BLaER1 (cell line): ENCODE measurements at regions not wholly inside any gene's neighbourhood (a gene's known extent, or its start where the extent isn't known, plus 50 kb on each side); places are given as distances from the start of the nearest gene placed in this dataset.

ENCODE experiments used
- H3K27ac ChIP-seq: shearing (Covaris generic); formaldehyde crosslinking; 2 replicates; pipeline ENCODE4 v1.8.1; 2022
- H3K27me3 ChIP-seq: shearing (Covaris generic); formaldehyde crosslinking; 2 replicates; pipeline ENCODE4 v1.8.1; 2022
- H3K36me3 ChIP-seq: shearing (Covaris generic); formaldehyde crosslinking; 2 replicates; pipeline ENCODE4 v1.8.1; 2022
- H3K4me1 ChIP-seq: shearing (Covaris generic); formaldehyde crosslinking; 2 replicates; pipeline ENCODE4 v1.8.1; 2022
- H3K4me2 ChIP-seq: shearing (Covaris generic); formaldehyde crosslinking; 2 replicates; pipeline ENCODE4 v1.8.1; 2022
- H3K4me3 ChIP-seq: shearing (Covaris generic); formaldehyde crosslinking; 2 replicates; pipeline ENCODE4 v1.8.1; 2022
- H3K9ac ChIP-seq: shearing (Covaris generic); formaldehyde crosslinking; 2 replicates; pipeline ENCODE4 v1.8.1; 2022
- H3K9me3 ChIP-seq: shearing (Covaris generic); formaldehyde crosslinking; 2 replicates; pipeline ENCODE4 v1.8.1; 2022
- H4K20me1 ChIP-seq: shearing (Covaris generic); formaldehyde crosslinking; 2 replicates; pipeline ENCODE4 v1.8.1; 2022
- Cebpa-rat ChIP-seq: shearing (Covaris generic); IDR thresholded peaks from 2 replicates; pipeline ENCODE4 v1.8.1; 2022

GRCh38 chr16:5509336-5509735 lies 411.7 kb upstream of the EEF2KMT start:
- Histone ChIP-seq H3K4me3 (no peak overlapping the region), H3K4me1 (no peaks in the 10 kb centered on the region), H3K27ac (no peak overlapping the region), H3K4me2 (no peak overlapping the region), H3K9me3 (no peaks in the 10 kb centered on the region), H4K20me1 (no peaks in the 10 kb centered on the region; the same call in 1 of the 2 replicates), H3K36me3 (no peaks in the 10 kb centered on the region), H3K9ac (no peak overlapping the region), H3K27me3 (no peaks in the 10 kb centered on the region)
- no peak for TF ChIP-seq Cebpa-rat

GRCh38 chr16:5508371-5508770 lies 410.8 kb upstream of the EEF2KMT start:
- Histone ChIP-seq H3K4me1 (no peaks in the 10 kb centered on the region), H4K20me1 (no peaks in the 10 kb centered on the region; the same call in 1 of the 2 replicates), H3K9me3 (no peaks in the 10 kb centered on the region), H3K9ac (no peak overlapping the region), H3K4me3 (no peak overlapping the region), H3K36me3 (no peaks in the 10 kb centered on the region), H3K4me2 (no peak overlapping the region), H3K27me3 (no peaks in the 10 kb centered on the region), H3K27ac (no peak overlapping the region)
- no peak for TF ChIP-seq Cebpa-rat

- H3K4me2 ChIP-seq: no peak overlapping the region
- TF ChIP-seq Cebpa-rat: no peak
- no peak overlapping the region for H3K4me3 ChIP-seq
- H3K36me3 ChIP-seq: no peaks in the 10 kb centered on the region
- H3K9ac ChIP-seq: no peak overlapping the region
- H3K27ac ChIP-seq: no peak overlapping the region
- no peaks in the 10 kb centered on the region for H3K27me3 ChIP-seq
- no peaks in the 10 kb centered on the region for H3K9me3 ChIP-seq
- H3K4me1 ChIP-seq: no peaks in the 10 kb centered on the region
- H4K20me1 ChIP-seq: no peaks in the 10 kb centered on the region; the same call in 1 of the 2 replicates
Measured at GRCh38 chr16:5506021-5506420, 408.4 kb upstream of the EEF2KMT start.

- H3K4me3 ChIP-seq: no peak overlapping the region
Measured at GRCh38 chr16:5505091-5505887, 407.7 kb upstream of the EEF2KMT start.

GRCh38 chr16:5504064-5504781 lies 406.6 kb upstream of the EEF2KMT start:
- no peaks in the 10 kb centered on the region for H3K27me3 ChIP-seq
- no peaks in the 10 kb centered on the region for H3K4me1 ChIP-seq
- H3K9ac ChIP-seq: no peak overlapping the region
- no peak overlapping the region for H3K27ac ChIP-seq
- H3K9me3 ChIP-seq: no peaks in the 10 kb centered on the region
- H3K36me3 ChIP-seq: no peaks in the 10 kb centered on the region
- H4K20me1 ChIP-seq: no peaks in the 10 kb centered on the region; the same call in 1 of the 2 replicates
- no peak overlapping the region for H3K4me3 ChIP-seq
- no peak for TF ChIP-seq Cebpa-rat
- H3K4me2 ChIP-seq: no peak overlapping the region

More at GRCh38 chr16:5505091-5505887, 407.7 kb upstream of the EEF2KMT start:
- Histone ChIP-seq H3K9ac (no peak overlapping the region), H3K27me3 (no peaks in the 10 kb centered on the region), H3K27ac (no peak overlapping the region), H3K36me3 (no peaks in the 10 kb centered on the region), H3K9me3 (no peaks in the 10 kb centered on the region), H3K4me1 (no peaks in the 10 kb centered on the region), H4K20me1 (no peaks in the 10 kb centered on the region; the same call in 1 of the 2 replicates), H3K4me2 (no peak overlapping the region)
- TF ChIP-seq Cebpa-rat: no peak

GRCh38 chr16:5502944-5503343 lies 405.3 kb upstream of the EEF2KMT start:
- no peaks in the 10 kb centered on the region for H3K4me1 ChIP-seq
- H3K9ac ChIP-seq: no peak overlapping the region
- H4K20me1 ChIP-seq: no peaks in the 10 kb centered on the region; the same call in 1 of the 2 replicates
- TF ChIP-seq Cebpa-rat: no peak
- no peak overlapping the region for H3K4me3 ChIP-seq
- H3K9me3 ChIP-seq: no peaks in the 10 kb centered on the region
- H3K27ac ChIP-seq: no peak overlapping the region
- H3K4me2 ChIP-seq: no peak overlapping the region
- H3K27me3 ChIP-seq: no peaks in the 10 kb centered on the region
- no peaks in the 10 kb centered on the region for H3K36me3 ChIP-seq

GRCh38 chr16:5502467-5502869 lies 404.9 kb upstream of the EEF2KMT start:
- H3K4me3 ChIP-seq: no peak overlapping the region
- H3K27ac ChIP-seq: no peak overlapping the region
- H3K9me3 ChIP-seq: no peaks in the 10 kb centered on the region
- no peaks in the 10 kb centered on the region for H3K36me3 ChIP-seq
- no peaks in the 10 kb centered on the region for H3K27me3 ChIP-seq
- H3K9ac ChIP-seq: no peak overlapping the region
- H3K4me2 ChIP-seq: no peak overlapping the region
- no peaks in the 10 kb centered on the region for H3K4me1 ChIP-seq
- no peak for TF ChIP-seq Cebpa-rat
- H4K20me1 ChIP-seq: no peaks in the 10 kb centered on the region; the same call in 1 of the 2 replicates

- Histone ChIP-seq H3K36me3 (no peaks in the 10 kb centered on the region), H3K27ac (no peak overlapping the region)
Measured at GRCh38 chr16:5500526-5500925, 402.9 kb upstream of the EEF2KMT start.

GRCh38 chr16:5498562-5498961 lies 401.0 kb upstream of the EEF2KMT start:
- no peaks in the 10 kb centered on the region for H3K36me3 ChIP-seq
- H3K4me1 ChIP-seq: no peaks in the 10 kb centered on the region
- H4K20me1 ChIP-seq: no peaks in the 10 kb centered on the region
- H3K27me3 ChIP-seq: no peaks in the 10 kb centered on the region
- no peaks in the 10 kb centered on the region for H3K9me3 ChIP-seq
- H3K9ac ChIP-seq: no peak overlapping the region
- H3K27ac ChIP-seq: no peak overlapping the region
- no peak overlapping the region for H3K4me3 ChIP-seq
- TF ChIP-seq Cebpa-rat: no peak
- no peak overlapping the region for H3K4me2 ChIP-seq

More at GRCh38 chr16:5500526-5500925, 402.9 kb upstream of the EEF2KMT start:
- no peak overlapping the region for H3K9ac ChIP-seq
- H3K4me1 ChIP-seq: no peaks in the 10 kb centered on the region
- no peak overlapping the region for H3K4me3 ChIP-seq
- no peaks in the 10 kb centered on the region for H3K27me3 ChIP-seq
- H4K20me1 ChIP-seq: no peaks in the 10 kb centered on the region; the same call in 1 of the 2 replicates
- H3K9me3 ChIP-seq: no peaks in the 10 kb centered on the region
- TF ChIP-seq Cebpa-rat: no peak
- H3K4me2 ChIP-seq: no peak overlapping the region

- Histone ChIP-seq H3K4me2 (no peak overlapping the region), H3K27me3 (no peaks in the 10 kb centered on the region), H4K20me1 (no peaks in the 10 kb centered on the region), H3K9me3 (no peaks in the 10 kb centered on the region), H3K36me3 (no peaks in the 10 kb centered on the region), H3K4me1 (no peaks in the 10 kb centered on the region), H3K27ac (no peak overlapping the region), H3K9ac (no peak overlapping the region), H3K4me3 (no peak overlapping the region)
- no peak for TF ChIP-seq Cebpa-rat
Measured at GRCh38 chr16:5496013-5496412, 398.4 kb upstream of the EEF2KMT start.
